ENCODE measurements at regions not wholly inside any gene's neighbourhood (a gene's known extent, or its start where the extent isn't known, plus 50 kb on each side); places are given as distances from the start of the nearest gene placed in this dataset.

- TF ChIP-seq ATF7 (IDR thresholded peaks at IDR 0.05; ENCODE audit: low read depth) (no peak), YBX1 (IDR thresholded peaks at IDR 0.05) (no peak), SUZ12 (IDR thresholded peaks at IDR 0.05; ENCODE audit: unreplicated experiment) (no peak), GATAD2B (conservative IDR thresholded peaks at IDR 0.05; ENCODE audit: low read depth) (no peak), SMAD5 (IDR thresholded peaks at IDR 0.05; ENCODE audit: low read depth) (no peak), MEF2B (IDR thresholded peaks at IDR 0.05; ENCODE audit: partially characterized antibody, poor library complexity, severe bottlenecking) (no peak), E2F4 (IDR thresholded peaks at IDR 0.05; ENCODE audit: low read depth, low read length) (no peak), JUND (IDR thresholded peaks at IDR 0.05; ENCODE audit: low read depth, low read length) (no peak), IRF3 (IDR thresholded peaks at IDR 0.05) (no peak), PAX5 (IDR thresholded peaks at IDR 0.05; ENCODE audit: borderline replicate concordance, low read depth, low read length) (no peak), ZNF592 (IDR thresholded peaks at IDR 0.05) (no peak)
- ATAC-seq: no peak
- no peaks in the 10 kb centered on the region for H3K4me1 ChIP-seq (ENCODE audit: control insufficient read depth, insufficient read depth, low read length)
- no peaks in the 10 kb centered on the region for H3K36me3 ChIP-seq (ENCODE audit: control insufficient read depth in 2 of 2, insufficient read depth in 2 of 2, low read length in 1 of 2)
- 0% methylated on average over 1 of the region's 1 CpG for WGBS (ENCODE audit: insufficient coverage, insufficient replicate concordance, low lambda C conversion rate, missing lambda C conversion rate)
- no peaks in the 10 kb centered on the region for H4K20me1 ChIP-seq (ENCODE audit: control insufficient read depth, insufficient read depth)
- H3K4me3 ChIP-seq: no peak overlapping the region
- no peak overlapping the region for H2AFZ ChIP-seq (ENCODE audit: control insufficient read depth, low read depth, low read length)
- in situ Hi-C loops (cut with MboI): no loop called here
- no peaks in the 10 kb centered on the region for H3K9me3 ChIP-seq (replicated peaks; ENCODE audit: control insufficient read depth, insufficient read depth, low read length)
- no TSS peak for BruUV-seq (replicated peaks)
- intact Hi-C loops (cut with micrococcal nuclease; ENCODE audit: unreplicated experiment): no loop called here
- H3K27ac ChIP-seq (ENCODE audit: control insufficient read depth, insufficient read depth): no peak overlapping the region
- H3K4me2 ChIP-seq (ENCODE audit: control insufficient read depth, insufficient read depth): no peak overlapping the region
- RAD21 ChIA-PET (ENCODE audit: unreplicated experiment): no interaction called here
- CTCF ChIA-PET: no interaction called here
- no peak for FAIRE-seq
- H3K27me3 ChIP-seq (replicated peaks in 1 of 2; ENCODE audit: control insufficient read depth in 2 of 2, insufficient read depth in 2 of 2, low read length in 1 of 2): no peaks in the 10 kb centered on the region
- H3K9ac ChIP-seq (ENCODE audit: control insufficient read depth, insufficient read depth, low read length): no peak overlapping the region
- SMC1A ChIA-PET (ENCODE audit: uncharacterized antibody, unreplicated experiment): interaction anchor here (1.2 kb wide), 1 partner anchor 15 kb away, joined by 4 read pairs; no protein-coding TSS in a partner anchor
- DNase-seq (ENCODE audit: low read depth, low spot score): no peak
- POLR2A ChIA-PET: no interaction called here
- no peaks in the 10 kb centered on the region for H3K79me2 ChIP-seq (ENCODE audit: control insufficient read depth, insufficient read depth, low read length)
These were observed 484.5 kb downstream of the NR2F1-AS1 start for GRCh38 chr5:93096561-93096960.

Measured in GM12878 (cell line).